Right kidney (tissue), 1 donor: ENCODE measurements at regions not wholly inside any gene's neighbourhood (a gene's known extent, or its start where the extent isn't known, plus 50 kb on each side); places are given as distances from the start of the nearest gene placed in this dataset.

Source experiments
- DNase-seq: peaks from one replicate; pipeline ENCODE4 v3.0.0-alpha.2; 2016

DNA sequence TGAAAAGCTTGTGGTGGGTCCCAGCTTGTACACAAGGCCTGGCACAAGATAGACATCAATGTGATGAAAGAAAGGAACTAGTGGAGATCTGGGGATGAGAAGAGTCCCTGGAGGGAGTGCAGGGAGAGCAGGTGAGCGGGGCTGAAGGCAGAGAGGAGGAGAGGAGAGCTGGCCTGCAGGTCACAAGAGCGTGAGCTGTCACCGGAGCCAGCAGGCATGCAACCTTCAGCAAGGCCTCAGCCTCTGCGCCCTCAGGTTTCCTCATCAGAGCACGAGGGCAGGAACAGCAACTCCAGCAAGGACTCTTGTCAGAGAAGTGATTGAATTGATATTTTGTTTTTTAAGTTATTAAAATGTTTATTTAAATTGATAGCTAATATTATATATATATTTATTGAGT, 188.6 kb downstream of the CXCL12 start:
- DNase-seq, result no peak

DNA sequence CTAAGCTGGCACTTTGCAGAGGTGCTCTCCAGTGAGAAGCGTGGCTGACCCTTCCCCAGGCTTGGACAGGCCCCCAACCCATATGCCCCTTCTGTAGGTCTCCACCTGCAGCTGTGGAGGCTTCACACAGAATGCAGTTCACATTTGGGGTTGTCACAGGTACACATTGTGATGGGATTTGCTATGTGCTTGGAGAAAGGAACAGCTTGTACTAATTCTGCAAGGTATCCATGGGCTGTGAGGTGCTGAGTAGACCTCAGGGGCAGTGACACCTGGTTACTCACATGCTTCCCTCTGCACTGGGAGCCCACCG, 188.9 kb downstream of the CXCL12 start:
- DNase-seq, result no peak

DNA sequence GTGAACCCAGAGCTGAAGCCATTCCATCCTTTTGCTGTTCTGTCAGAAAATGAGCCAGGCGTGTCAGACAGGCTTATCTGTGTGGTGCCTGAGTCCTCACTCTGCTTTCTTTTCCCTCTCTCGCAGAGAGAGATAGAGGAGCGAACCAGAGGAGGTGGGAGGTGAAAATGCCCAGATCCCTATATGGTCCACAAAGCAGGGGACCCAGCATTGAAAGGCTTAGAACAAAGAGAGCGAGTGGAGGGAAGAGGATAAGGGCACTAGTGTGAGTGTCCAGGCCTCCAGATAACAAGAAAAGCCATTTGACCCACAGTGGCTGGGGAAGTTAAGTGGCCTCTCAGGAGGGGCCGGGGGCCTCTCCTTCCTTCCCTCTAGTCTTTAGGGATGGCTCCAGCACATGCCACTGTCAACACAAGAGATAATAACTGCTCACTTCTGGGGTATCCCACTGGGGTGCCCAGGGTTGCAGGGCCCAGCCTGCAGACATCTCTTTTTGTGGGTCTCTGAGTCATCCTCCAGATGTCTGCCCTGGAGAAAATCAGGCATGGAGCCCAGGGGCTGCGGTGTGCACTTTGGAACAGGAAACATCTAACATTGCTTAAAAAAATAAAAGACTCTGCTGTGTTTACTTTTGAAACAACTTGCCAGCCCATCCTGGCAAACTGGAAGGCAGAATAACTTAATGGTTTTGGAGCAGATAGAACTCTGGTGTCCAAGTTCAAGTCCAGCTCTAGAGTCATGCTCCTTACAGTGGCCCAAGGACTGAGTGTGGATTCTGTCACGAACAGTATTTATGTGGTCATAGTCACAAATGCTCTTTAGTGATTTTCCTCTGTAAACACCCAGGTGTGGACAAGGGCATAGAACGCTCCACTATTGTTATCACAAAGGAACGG, 189.5 kb downstream of the CXCL12 start:
- no peak for DNase-seq

DNA sequence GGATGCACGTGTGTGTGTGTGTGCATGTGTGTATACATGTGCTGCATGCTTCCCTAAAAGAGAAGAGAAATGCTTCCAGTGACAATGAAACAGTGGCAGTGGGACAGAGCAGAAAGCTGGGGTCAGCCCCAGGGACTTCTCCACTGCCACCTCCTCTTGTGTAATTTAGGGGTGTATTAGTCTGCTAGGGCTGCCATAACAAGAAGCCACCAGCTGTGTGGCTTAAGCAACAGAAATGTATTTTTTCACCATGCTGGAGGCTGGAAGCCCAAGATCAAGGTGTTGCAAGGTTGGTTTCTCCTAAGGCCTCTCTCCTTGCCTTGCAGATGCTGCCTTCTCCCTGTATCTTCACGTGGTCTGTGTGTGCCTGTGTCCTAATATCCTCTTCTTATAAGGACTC, 190.5 kb downstream of the CXCL12 start:
- DNase-seq, result no peak

DNA sequence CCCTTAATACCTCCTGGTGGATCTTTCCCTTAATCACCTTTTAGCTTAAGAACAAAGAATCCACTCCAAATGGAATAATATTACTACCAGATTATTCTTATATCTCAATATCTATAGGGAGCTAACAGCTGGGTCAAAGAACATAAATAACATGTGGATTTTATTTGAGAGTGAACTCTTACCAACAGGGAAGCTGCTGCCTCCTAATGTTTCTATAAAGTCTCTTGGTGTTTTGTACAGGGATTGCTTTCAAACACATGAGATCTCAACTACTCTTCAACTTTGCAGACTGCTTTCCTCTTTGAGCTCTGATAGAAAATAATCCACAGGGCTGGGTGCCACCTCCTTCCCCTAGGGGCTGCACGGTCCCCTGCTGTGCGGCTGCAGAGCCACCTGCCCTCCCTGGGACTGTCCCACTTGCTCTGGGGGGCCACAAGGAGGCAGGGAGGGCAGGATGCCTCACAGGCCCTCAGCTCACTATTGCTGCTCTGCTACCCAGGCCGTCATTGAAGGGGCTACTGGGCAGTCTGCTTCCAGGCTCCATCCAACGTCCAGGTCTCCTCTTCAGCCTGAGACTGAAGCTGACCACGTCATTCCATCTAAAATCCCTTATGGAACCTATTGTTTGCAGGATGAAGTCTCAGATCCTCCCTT, 191.2 kb downstream of the CXCL12 start:
- no peak for DNase-seq

DNA sequence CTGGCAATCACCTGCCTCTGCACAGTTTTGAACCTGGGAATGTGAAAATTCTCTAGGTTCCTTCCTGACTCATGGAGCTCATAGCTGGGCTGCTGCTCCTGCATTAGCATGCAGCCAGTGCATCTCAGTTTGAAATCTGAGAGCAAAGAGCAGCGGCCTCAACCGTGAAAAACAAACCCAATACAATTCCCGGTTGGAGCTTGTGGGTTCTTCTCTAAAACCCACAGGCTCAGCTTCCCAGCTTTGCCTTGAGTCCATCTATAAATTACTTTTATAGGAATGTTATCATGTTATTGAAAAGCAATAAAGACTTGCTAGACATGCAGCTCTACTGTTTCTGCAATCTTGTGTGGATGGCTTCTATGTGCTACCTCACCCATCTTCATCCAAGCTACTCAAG, 191.7 kb downstream of the CXCL12 start:
- DNase-seq, result no peak

DNA sequence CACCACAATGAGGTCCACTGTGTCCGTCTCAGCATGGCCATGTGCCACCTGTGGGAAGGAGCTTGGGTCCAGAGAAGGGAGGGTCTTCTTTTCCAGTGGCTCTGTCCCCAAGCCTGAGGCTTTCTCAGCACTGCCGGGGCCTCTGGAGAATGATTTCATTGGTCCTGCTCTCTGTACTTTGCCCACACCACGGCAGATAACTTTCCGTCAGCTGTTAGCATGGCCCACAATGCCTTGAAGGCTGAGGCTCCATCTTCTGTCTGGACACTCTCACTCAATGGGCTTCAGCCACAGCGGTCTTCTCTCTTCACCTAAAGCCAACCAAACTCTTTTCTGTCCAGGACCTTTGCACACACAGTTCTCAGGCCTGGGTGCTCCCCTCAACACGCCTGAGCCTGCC, 192.5 kb downstream of the CXCL12 start:
- no peak for DNase-seq

DNA sequence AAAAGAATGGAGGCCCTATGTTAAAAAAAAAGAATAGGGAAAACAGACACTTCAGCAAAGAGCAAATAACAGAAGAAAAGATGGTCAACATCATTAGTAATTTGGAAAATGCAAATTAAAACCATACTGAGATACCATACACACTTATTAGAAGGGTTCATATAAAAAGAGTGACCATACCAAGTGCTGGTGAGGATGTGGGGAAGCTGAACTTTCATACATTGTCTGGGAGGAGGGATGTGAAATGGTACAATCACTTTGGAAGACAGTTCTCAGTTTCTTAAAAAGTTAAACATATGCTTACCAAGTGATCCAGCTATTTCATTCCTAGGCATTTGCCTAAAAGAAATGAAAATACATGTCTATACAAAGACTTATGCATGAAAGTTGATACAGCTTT, 194.4 kb downstream of the CXCL12 start:
- DNase-seq, result no peak

DNA sequence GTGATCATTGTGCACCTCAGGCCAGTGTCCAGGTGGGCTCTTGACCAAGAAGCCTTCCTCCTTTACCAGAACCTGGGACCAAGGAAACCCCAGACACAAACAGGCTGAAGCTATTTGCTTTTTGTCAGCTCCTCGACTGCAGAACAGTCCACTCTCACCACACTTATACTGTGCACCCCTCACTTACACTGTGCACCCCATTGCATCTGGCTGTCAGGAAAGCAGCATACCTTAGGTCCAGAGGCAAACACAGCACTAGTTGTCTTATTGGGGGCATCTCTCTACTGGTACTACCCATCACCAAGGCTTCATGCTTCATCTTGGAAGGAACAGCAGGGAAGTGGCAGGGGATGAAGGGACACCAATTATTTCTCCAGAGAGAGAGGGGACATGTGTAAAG, 198.1 kb downstream of the CXCL12 start:
- no peak for DNase-seq

DNA sequence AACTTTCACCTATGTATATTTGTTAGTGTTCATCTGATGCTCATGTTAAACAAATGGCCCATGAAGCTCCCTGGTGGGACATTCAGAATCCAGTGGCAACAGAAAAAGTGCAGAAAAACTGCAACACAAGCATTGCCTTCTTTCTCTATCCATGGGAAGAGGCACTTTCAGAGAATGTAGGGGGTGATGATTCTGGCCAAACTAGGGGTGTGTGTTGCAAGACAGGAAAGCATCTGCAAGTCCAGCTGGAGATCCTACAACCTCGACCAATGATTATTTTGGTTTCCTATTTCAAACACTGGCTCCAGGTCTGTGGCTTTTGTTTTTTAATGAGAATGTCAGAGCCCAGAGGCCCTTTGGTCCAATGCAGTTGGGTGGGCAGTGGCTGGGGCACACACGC, 198.7 kb downstream of the CXCL12 start:
- DNase-seq, result no peak

DNA sequence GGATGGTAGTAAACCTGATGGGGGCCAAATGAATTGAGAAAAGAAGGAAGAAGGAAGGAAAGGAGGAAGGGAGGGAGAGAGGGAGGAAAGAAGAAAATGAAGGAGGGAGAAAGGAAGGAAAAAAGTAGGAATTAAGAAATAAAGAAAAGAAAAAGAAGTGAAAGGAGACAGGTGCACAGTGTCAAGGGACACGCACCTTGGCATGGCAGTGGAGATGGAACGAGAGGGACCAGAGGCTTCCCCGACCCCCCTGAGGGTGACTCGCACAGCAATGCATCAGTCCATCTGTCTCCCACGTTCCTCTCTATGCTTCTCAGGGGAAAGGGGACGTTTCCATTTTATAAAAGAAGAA, 199.6 kb downstream of the CXCL12 start:
- no peak for DNase-seq

DNA sequence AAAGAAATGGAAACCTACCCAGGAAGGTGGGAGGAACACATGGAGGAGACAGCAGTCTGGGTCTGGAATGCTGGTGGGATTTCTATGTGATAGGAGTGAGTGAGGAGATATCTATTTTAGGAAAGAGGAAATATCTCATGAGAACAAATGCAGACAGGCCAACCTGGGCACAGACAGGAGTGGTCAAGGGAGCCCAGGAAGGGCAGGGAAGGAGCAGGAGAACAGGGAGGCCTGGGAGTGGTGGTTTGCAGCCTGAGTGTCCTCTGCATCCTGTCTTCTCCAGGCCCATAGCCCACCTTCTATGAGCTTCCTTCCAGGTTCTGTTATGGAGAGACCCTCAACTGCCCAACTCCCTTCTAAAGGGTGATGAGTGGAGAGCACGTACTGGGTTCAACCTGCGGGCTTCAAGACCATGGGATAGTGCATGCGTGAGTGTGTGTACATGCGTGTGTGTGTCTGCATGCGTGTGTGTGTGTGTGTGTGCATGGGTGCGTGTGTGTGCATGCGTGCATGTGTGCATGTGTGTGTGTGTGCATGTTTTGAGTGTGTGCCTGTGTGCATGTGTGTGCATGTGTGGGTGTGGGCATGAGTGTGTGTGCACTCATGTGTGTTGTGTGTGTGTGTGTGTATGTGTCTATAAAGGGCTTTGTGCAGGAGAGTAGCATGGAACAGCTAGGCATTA, 200.1 kb downstream of the CXCL12 start:
- DNase-seq, result no peak

DNA sequence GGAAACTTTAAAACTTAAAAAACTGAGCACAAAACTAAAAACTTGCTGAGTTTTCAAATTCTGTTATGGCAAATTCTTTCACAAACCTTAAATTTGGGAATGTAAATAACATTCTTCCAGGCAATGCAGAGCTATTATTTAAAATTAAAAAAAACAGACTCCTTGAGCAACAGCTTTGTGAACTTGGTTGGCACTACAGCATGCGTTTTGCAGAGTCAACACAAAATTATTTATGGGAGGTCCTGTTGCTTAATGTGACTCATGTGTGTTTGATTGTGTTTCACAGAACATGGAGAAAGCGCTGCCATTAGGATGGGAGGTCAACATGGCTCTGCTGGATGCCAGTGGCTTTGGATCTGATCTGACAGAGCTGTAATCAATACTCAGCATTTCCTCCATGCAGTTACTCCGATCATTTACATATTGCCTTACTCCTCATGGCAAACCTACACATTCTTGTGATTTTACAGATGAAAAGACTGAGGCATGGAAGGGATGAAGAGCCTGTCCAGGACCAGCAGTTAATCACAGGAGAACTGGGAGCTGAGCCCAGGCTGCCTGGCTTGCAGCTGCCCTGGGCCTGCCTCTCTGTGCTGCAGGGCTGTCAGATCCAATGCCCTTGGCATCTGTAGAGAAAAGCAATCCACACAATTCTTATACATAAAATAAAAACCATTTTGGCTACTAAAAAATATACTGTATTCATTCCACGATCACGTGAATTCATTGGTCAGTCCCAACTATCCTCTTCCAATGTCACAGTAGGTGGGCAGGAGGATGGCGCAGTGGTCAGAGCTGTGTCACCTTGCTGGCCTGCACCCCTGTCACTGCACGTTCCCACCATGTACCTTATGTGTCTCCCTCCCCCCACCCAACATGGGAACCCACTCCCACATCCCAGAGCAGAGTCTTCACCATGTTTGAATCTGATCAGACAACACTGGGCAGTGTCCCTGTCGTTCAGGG, 200.9 kb downstream of the CXCL12 start:
- no peak for DNase-seq

DNA sequence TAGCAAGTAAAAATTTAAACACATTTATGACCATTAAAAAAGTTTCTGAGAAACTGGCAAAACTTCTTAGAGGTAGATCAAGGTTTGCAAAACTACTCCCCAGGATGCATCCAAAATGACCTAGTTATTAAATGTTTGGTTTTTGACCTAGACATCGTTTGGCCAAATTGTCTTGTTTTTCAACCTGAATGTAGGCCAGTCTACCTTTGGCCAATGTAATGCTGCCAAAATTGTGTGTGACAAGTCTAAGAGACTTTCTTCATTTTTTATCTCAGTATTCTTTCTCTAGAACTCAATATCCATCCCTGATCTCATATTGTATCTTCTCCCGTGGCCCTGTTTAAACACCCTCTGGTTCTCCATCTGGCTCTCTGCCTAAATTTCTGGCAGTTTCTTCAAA, 202.0 kb downstream of the CXCL12 start:
- no peak for DNase-seq

DNA sequence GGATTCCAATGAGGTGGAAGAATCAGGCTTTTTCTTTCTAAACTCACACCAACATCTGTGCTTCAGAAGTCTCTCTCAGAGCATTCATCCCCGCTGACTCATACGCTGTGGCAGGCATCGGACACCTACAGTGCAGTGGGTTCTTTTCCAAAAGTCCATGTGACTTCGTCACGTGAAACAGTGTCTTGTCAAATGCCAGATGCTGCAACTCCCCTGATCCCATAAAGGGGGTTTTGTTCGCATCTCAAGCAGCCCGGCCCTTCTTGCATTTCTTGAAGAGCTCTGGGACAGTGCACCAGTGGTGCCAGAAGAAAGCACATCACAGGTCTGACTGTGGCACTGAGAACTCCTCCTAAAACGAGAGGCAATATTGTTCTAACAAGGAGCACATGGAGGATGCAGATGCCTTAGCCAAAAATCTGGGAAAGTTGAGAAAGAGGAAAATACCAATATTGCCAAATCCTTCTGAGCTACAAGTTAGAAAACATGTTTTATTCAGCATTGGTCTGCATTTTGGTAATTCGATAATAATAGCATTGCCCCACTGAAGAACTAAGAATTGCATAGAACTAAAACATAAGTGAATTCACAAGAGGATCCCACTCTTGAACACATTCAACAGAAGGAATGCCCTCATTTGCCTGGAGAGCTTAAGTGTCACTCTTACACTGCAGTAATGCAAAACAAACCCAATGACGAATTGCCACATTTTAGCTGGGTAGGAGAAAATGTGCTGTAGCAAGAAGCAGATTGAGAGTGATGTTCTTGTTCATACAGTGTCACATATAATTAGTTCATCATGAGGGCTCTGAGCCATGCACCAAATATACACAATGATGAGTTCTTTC, 204.4 kb downstream of the CXCL12 start:
- no peak for DNase-seq

DNA sequence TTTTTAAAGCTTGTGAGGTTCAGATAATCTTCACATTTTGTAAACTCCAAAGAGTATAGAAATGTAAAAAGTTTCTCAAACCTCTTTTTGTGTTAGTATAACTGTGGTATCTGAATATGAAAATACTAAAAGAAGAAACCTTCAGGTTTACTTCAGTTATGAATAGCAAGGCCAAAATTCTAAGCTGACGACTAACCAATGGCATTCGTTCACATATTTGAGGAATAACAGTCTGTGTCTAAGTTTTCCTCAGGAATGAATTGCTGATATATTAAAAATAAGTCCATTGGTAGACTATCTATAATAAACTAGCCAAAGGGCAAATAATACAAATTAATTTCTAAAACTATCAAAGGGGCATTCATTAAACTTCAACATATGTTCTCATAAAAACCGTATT, 206.0 kb downstream of the CXCL12 start:
- DNase-seq, result no peak

DNA sequence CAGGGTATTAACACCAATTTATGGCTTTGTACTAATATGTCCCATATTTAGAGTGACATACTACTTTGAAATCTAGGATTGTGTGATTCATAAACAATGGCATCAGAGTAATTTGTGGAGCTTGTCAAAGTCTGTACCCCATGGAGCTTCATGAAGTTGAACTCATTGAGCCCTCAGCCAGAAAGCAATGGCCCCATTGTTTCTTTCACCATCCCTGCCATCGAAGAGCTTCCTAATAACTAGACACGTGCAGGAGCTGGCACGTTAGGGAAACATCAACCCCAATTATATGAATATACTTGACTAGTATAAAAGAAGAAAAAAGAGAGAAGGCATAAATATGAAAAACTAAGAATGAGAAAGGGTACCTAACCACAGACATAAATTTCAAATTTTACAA, 206.6 kb downstream of the CXCL12 start:
- DNase-seq, result no peak

DNA sequence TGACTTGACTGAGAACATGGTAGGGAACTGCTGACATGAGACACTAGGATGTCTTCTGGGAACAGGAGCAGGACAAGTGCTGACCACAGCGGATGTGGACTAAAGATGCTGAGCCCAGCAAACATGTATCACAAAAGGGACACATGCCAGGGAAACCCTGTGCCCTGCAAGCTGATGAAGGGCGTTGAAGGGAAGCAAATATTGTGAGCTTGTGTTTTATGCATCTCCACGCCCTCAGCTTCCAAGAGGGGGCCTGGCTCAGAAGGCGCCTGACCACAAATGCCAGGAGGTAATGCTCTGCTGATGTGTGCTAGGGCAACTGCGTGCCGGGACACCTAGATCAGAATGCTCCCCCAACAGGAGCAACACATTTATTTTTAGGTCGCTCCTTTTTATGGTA, 207.3 kb downstream of the CXCL12 start:
- no peak for DNase-seq

DNA sequence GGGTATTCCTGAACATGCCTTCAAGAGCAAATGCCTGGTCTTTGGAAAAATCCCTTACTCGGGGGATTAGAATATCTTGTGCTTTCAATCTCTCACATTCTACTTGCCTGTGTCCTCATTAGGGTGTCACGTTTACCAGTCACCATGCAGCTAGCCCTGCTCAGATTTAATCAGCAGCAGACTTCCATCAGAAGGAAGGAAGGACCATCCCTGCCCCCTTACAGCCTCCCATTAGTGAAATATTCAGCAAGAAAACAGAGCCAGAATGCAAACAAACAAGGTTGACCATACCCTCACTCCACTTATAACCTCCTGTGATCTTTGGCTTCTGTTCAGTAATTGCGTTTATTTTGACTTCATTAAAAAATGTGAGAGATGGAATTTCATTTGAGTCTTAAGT, 208.6 kb downstream of the CXCL12 start:
- DNase-seq, result no peak

DNA sequence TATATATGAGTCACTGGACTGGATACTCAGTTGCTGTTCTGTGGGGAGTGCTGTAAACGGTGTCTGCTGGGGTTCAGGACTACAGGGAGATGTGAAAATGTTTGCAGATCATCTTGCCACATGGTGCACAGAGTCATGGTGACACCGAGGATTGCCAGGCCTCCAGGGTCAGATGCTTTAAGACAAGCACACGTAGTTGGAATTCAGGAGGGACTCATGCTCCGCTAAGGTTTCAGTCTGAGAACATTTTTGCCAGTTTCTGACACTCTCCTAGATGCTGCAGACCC, 211.3 kb downstream of the CXCL12 start:
- DNase-seq, result no peak

DNA sequence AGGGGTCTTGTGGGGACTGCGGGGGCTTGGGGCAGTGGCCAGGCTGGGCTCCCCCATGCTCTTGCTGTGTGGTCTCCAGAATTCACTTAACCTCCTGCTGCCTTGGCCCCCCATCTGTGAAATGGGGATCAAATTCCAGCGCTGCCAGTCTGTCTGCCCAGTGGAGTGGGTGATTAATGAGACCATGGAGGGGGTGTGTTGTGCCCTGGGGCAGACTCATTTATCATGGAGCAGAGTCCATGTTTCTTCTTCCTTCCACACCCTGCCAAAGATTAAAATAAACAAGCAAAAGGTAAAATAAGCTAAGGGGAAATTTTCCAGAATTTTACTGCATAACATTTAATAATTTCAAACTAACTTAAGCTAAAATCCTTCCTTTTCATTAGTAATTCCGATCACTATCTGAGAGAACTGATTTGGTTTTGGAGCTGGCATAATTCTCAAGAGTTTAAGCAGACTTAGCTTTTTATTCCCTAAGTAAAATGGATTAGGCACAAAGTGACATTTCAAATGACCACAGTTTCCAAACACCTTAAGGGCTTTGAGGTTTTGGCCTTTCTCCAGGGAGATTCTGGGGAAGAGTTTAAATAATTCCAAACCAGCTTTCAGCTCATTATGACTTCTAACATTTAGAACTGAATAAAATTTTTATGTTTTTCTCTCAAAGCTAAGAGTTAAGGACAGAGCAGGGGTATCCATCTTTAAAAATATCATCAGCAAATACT, 211.9 kb downstream of the CXCL12 start:
- no peak for DNase-seq
